Stimulated activated CD4-positive, alpha-beta T cell treated with anti-CD3 and anti-CD28 coated beads, Interleukin-15, amount 100 ng/mL, for 48 hours (primary cell): ENCODE measurements at regions not wholly inside any gene's neighbourhood (a gene's known extent, or its start where the extent isn't known, plus 50 kb on each side); places are given as distances from the start of the nearest gene placed in this dataset.
"Not testable (repeated sequence)": the region's sequence is repeated elsewhere in the genome, so short reads cannot be mapped to it uniquely, and the experiment has no call there.

Experiments
- DNase-seq, 2 donors: peaks; one replicate each; pipeline ENCODE4 v3.0.0-alpha.2; 2020; ENCODE audit warnings: low read depth in 2 of 2

- no peak for DNase-seq
Observed at GRCh38 chr3:5543047-5543446, 355.5 kb downstream of the EDEM1 start.

GRCh38 chr3:5545719-5546118, 358.2 kb downstream of the EDEM1 start:
- no peak for DNase-seq

GRCh38 chr3:5553203-5553602, 365.7 kb downstream of the EDEM1 start:
- DNase-seq: no peak

- DNase-seq: no peak
Observed at GRCh38 chr3:5554245-5554747, 366.8 kb downstream of the EDEM1 start.

- no peak for DNase-seq
Observed at GRCh38 chr3:5560199-5560598, 372.7 kb downstream of the EDEM1 start.

GRCh38 chr3:5563537-5564277, 376.2 kb downstream of the EDEM1 start:
- no peak for DNase-seq

GRCh38 chr3:5564278-5564666, 376.8 kb downstream of the EDEM1 start:
- DNase-seq: no peak

GRCh38 chr3:5565026-5565425, 377.5 kb downstream of the EDEM1 start:
- no peak for DNase-seq

GRCh38 chr3:5567113-5567512, 379.6 kb downstream of the EDEM1 start:
- DNase-seq: no peak

- DNase-seq: no peak
Observed at GRCh38 chr3:5568451-5568850, 380.9 kb downstream of the EDEM1 start.

GRCh38 chr3:5569152-5569551, 381.6 kb downstream of the EDEM1 start:
- no peak for DNase-seq

- no peak for DNase-seq
Observed at GRCh38 chr3:5572168-5572567, 384.7 kb downstream of the EDEM1 start.

- no peak for DNase-seq
Observed at GRCh38 chr3:5576277-5577011, 388.9 kb downstream of the EDEM1 start.

GRCh38 chr3:5579139-5579602, 391.7 kb downstream of the EDEM1 start:
- no peak for DNase-seq

GRCh38 chr3:5579946-5580345, 392.4 kb downstream of the EDEM1 start:
- no peak for DNase-seq

GRCh38 chr3:5580826-5581225, 393.3 kb downstream of the EDEM1 start:
- DNase-seq: no peak

- no peak for DNase-seq
Observed at GRCh38 chr3:5581743-5582142, 394.2 kb downstream of the EDEM1 start.

- no peak for DNase-seq
Observed at GRCh38 chr3:5583920-5584319, 396.4 kb downstream of the EDEM1 start.

GRCh38 chr3:5585085-5585484, 397.6 kb downstream of the EDEM1 start:
- DNase-seq: no peak

- DNase-seq: no peak
Observed at GRCh38 chr3:5606884-5607472, 419.5 kb downstream of the EDEM1 start.

- DNase-seq: no peak
Observed at GRCh38 chr3:5607581-5607980, 420.1 kb downstream of the EDEM1 start.

GRCh38 chr3:5608971-5609370, 421.5 kb downstream of the EDEM1 start:
- not testable (repeated sequence) for DNase-seq

- DNase-seq: no peak
Observed at GRCh38 chr3:5613599-5613998, 426.1 kb downstream of the EDEM1 start.
